NOMO-1 treated with DMSO at 0.1 percent for 48 hours (cell line): ENCODE measurements at regions not wholly inside any gene's neighbourhood (a gene's known extent, or its start where the extent isn't known, plus 50 kb on each side); places are given as distances from the start of the nearest gene placed in this dataset.

Source experiments
- DNase-seq: peaks from one replicate; lab custom pipeline; 2025; ENCODE audit not compliant: unreplicated experiment; lab: John Stamatoyannopoulos, UW

GRCh38 chr14:42187846-42188245 is 581.2 kb downstream of the LRFN5 start:
- DNase-seq = no peak

GRCh38 chr14:42185718-42186117 is 579.0 kb downstream of the LRFN5 start:
- DNase-seq = peak; percentile 81

GRCh38 chr14:42174357-42174756 is 567.7 kb downstream of the LRFN5 start:
- DNase-seq = no peak

- no peak for DNase-seq
Observed at GRCh38 chr14:42173206-42173605, 566.5 kb downstream of the LRFN5 start.

GRCh38 chr14:42172304-42172703 is 565.6 kb downstream of the LRFN5 start:
- DNase-seq = no peak

- no peak for DNase-seq
Observed at GRCh38 chr14:42163136-42163535, 556.5 kb downstream of the LRFN5 start.

- no peak for DNase-seq
Observed at GRCh38 chr14:42159138-42159537, 552.5 kb downstream of the LRFN5 start.

- no peak for DNase-seq
Observed at GRCh38 chr14:42149609-42150261, 543.1 kb downstream of the LRFN5 start.

- DNase-seq = no peak
Observed at GRCh38 chr14:42145766-42146165, 539.1 kb downstream of the LRFN5 start.

- DNase-seq = no peak
Observed at GRCh38 chr14:42143114-42143513, 536.4 kb downstream of the LRFN5 start.

- DNase-seq = no peak
Observed at GRCh38 chr14:42141328-42141727, 534.7 kb downstream of the LRFN5 start.

- DNase-seq = no peak
Observed at GRCh38 chr14:42140831-42141279, 534.2 kb downstream of the LRFN5 start.

GRCh38 chr14:42140001-42140400 is 533.3 kb downstream of the LRFN5 start:
- DNase-seq = no peak

GRCh38 chr14:42138406-42138805 is 531.7 kb downstream of the LRFN5 start:
- DNase-seq = no peak

GRCh38 chr14:42130815-42131214 is 524.1 kb downstream of the LRFN5 start:
- no peak for DNase-seq

GRCh38 chr14:42123526-42123925 is 516.9 kb downstream of the LRFN5 start:
- DNase-seq = no peak

GRCh38 chr14:42113358-42114069 is 506.8 kb downstream of the LRFN5 start:
- no peak for DNase-seq

- DNase-seq = no peak
Observed at GRCh38 chr14:42112108-42112507, 505.4 kb downstream of the LRFN5 start.

GRCh38 chr14:42111355-42111754 is 504.7 kb downstream of the LRFN5 start:
- DNase-seq = no peak

GRCh38 chr14:42110167-42110566 is 503.5 kb downstream of the LRFN5 start:
- peak; percentile 10 for DNase-seq

- no peak for DNase-seq
Observed at GRCh38 chr14:42095155-42095554, 488.5 kb downstream of the LRFN5 start.

- no peak for DNase-seq
Observed at GRCh38 chr14:42090122-42090521, 483.4 kb downstream of the LRFN5 start.

- no peak for DNase-seq
Observed at GRCh38 chr14:42079911-42080310, 473.2 kb downstream of the LRFN5 start.
